Central memory CD4-positive, alpha-beta T cell (primary cell): ENCODE measurements at regions not wholly inside any gene's neighbourhood (a gene's known extent, or its start where the extent isn't known, plus 50 kb on each side); places are given as distances from the start of the nearest gene placed in this dataset.
"Not testable (repeated sequence)": the region's sequence is repeated elsewhere in the genome, so short reads cannot be mapped to it uniquely, and the experiment has no call there.

Source experiments
- DNase-seq: peaks from one replicate; pipeline ENCODE4 v3.0.0; 2022

DNA sequence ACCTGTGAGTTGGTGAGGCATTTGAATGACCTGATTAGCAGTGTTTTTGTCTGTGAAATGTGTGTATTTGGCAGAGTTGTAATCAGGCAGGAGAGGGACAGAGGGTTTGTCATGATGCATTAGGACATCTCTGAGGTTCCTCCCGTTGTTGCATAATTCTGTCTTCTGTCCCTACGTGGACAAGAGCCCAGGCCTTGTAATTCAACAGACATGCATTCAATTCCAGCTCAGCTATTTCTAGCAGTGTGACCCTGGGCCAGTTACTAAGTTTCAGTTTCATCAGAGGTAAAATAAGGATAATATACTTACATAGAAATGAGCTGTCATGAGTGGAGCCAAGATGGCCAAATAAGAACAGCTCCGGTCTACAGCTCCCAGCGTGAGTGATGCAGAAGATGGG, 208.6 kb downstream of the SLC38A4 start:
- DNase-seq: no peak

DNA sequence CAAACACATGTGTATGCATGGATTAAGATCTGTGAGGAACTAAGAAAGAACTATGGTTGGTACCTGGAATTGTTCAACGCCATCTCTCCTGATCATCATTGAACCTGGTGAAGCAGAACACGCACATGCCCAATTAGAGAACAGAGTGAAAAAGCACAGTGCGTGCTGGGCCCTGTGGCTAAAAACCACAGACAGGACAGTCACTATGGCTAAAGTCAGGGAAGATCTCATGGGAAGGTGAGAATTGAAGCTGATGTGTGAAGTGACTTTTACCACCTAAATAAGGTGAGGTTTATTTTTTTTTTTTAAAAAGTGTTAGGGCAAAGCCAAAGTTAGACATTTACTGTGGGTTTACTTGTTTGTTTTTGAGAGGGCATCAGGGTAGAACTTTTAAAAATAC, 215.0 kb downstream of the SLC38A4 start:
- DNase-seq: no peak

GRCh38 chr12:46609674-46610073, 216.1 kb downstream of the SLC38A4 start:
- DNase-seq: no peak

- DNase-seq: peak; percentile 36
Measured at GRCh38 chr12:46609273-46609623, 216.5 kb downstream of the SLC38A4 start.

- no peak for DNase-seq
Measured at GRCh38 chr12:46608431-46609272, 217.1 kb downstream of the SLC38A4 start.

DNA sequence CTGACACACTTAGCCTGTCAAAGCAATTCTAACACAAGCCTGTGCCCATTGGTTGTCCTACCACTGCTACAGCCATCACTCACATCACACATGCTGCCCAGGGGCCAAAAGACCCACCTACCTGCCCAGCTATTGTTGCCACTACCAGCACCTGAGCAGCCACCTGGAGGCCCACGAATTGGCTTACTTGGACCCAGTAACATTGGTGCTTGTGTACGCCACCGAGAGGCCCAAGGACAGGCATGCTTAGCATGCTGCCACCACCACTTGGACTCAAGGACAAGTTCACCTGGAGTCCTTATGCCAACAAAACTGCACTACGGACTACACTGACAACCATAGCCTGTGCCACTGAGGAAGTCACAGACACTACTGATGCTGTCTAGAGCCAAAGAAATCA, 221.1 kb downstream of the SLC38A4 start:
- no peak for DNase-seq

DNA sequence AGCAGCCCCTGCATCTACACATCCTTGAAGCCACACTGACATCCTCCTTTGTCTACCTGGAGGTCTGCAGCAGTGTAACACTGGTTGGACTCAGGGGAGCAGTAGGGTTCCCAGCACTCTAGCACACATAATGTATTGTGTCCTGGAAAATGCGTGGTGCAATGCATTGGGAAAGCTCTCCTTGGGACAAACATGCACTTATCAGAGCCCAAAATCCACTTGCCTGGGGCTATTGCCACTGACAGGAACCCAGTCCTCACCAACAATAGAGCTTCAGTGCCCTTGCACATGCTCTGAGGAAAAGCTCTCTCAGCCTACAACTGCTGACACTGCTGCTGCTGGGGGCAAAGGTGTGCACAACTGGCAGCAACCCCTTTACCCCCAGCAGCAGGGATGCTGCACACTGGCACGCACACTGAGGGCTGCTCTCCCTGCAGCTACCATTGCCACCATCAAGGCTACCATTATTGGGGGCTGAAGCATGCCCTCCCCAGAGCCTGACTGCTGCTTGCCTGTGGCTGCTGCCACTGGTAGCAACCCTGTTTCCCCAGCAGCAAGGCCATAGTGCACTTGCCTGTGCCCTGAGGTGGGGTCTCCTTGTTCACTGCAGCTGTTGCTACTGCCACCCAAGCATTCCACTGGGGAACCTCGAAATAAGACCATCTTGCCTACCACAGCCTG, 221.9 kb downstream of the SLC38A4 start:
- no peak for DNase-seq

DNA sequence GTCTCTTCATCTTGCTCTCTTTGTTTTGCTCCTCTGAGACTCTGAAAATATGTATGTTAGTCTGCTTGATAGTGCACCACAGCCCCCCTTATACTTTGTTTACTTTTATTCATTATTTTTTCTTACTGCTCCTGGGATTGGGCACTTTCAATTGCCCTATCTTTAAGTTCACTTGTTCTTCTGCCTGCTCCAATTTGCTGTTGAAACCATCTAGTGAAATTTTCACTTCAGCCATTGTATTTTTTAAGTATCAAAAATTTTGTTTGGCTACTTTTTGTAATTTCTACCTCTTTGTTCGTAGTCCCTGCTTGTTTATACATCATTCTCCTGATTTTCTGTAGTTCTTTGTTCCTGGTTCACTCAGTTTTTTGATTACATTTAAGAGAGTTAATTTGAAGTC, 223.3 kb downstream of the SLC38A4 start:
- DNase-seq: no peak

DNA sequence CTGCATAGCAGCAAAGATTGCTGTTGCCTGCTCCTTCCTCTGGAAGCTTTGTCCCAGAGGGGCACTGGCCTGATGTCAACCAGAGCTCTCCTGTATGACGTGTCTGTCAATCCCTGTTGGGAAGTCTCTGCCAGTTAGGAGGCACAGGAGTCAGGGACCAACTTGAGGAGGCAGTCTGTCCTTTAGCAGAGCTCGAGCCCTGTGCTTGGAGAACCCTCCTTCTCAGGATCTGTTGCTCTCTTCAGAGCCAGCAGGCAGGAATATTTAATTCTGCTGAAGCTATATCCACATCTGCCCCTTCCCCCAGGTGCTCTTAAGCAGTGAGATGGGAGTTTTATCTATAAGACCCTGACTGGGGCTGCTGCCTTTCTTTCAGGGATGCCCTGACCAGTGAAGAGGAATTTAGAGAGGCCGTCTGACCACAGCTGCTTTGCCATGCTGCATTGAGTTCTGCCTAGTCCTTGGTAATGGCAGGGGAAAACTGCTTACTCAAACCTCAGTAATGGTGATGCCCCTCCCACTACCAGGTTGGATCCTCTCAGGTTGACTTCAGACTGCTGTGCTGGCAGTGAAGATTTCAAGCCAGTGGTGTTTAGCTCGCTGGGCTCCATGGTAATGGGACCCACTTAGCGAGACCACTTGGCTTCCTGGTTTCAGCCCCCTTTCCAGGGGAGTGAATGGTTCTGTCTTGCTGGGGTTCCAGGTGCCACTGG, 218.6 kb upstream of the SLC38A2 start:
- no peak for DNase-seq

DNA sequence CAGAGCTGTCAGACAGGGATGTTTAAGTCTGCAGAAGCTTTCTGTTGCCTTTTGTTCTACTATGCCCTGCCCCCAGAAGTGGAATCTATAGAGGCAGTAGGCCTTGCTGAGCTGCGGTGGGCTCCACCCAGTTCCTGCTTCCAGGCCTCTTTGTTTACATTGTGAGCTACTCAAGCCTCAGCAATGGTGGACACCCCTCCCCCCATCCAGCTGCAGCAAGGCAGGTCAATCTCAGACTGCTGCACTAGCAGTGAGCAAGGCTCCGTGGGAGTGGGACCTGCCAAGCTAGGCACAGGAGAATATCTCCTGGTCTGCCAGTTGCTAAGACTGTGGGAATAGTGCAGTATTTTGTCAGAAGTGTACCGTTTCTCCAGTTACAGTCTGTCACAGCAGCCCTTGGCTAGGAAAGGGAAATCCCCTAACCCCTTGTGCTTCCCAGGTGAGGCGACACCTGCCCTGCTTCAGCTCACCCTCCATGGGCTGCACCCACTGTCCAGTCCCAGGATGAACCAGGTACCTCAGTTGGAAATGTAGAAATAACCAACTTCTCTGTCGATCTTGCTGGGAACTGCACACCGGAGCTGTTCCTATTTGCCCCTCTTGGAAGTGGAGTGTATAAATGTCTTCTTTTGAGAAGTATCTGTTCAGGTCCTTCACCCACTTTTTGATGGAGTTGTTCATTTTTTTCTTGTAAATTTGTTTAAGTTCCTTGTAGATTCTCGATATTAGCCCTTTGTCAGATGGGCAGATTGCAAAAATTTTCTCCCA, 213.5 kb upstream of the SLC38A2 start:
- DNase-seq: peak; percentile 57

DNA sequence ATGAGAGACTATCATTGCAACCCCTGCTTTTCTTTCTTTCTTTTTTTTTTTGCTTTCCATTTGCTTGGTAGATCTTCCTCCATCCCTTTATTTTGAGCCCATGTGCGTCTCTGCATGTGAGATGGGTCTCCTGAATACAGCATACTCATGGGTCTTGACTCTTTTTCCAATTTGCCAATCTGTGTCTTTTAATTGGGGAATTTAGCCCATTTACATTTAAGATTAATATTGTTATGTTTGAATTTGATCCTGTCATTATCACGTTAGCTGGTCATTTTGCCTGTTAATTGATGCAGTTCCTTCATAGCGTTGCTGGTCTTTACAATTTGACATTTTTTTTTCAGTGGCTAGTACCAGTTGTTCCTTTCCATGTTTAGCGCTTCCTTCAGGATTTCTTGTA, 211.5 kb upstream of the SLC38A2 start:
- not testable (repeated sequence) for DNase-seq

DNA sequence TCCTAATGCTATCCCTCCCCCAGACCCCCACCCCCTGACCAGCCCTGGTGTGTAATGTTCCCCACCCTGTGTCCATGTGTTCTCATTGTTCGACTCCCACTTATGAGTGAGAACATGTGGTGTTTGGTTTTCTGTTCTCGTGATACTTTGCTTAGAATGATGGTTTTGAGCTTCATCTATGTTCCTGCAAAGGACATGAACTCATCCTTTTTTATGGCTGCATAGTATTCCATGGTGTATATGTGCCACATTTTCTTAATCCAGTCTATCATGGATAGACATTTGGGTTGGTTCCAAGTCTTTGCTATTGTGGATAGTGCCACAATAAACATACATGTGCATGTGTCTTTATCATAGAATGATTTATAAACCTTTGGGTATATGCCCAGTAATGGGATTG, 209.4 kb upstream of the SLC38A2 start:
- not testable (repeated sequence) for DNase-seq

- DNase-seq: no peak
Measured at GRCh38 chr12:46580445-46580844, 207.9 kb upstream of the SLC38A2 start.

GRCh38 chr12:46579474-46579873, 206.9 kb upstream of the SLC38A2 start:
- no peak for DNase-seq

DNA sequence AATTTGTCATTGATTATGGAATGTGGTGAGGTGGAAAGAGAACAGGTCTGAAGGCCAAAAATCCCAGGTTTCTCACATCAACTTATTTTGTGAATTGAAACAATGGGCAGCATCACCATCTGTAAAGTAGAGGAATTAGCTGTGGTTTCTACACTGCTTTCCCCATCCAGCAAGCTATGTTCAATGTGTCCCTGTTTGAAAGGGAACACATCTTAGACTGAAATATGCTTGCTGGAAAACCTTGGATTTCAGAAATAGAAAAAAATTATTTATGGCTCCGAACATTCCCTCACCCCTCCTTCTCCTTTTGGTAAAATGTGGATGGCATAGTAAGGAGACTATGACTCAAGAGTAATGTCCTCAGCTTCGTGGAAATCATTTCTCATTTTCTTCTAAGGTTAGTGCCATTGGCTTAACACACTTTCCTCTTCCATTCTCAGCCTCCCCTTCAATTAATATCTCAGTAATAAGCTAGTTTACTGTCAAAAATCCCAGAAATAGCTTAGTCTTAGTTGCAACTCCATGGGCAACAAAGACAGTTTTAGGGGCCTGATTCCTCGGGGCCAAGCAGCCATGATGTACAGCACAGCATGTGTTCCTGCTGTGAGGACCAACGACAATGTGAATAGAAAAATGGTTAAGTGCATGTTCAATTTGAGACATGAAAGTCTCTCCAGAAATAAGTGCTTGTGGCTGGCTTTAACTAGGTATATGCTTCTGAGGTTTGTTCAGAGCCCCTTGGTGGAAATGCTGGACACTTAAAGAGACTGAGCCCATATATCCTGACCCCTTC, 205.8 kb upstream of the SLC38A2 start:
- DNase-seq: no peak

- DNase-seq: no peak
Measured at GRCh38 chr12:46577063-46577776, 204.6 kb upstream of the SLC38A2 start.

DNA sequence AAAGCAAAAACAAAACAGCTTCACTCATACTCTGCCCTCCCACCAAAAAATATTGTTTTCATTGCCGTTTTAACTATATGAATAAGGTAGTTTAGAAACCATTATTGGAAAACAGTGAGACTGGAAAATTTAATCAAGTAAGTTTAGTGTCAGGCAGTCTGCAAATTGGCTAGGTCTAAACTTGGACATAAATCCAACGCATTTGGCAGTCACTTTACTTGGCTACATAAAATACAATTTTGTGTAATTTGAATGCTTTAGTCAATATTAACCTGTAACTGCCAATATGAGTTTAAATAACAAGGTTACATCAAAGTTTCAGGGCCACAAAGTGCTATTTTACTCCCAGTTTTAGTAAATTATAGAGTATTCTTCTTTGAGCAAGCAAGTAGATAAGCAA, 202.3 kb upstream of the SLC38A2 start:
- no peak for DNase-seq

DNA sequence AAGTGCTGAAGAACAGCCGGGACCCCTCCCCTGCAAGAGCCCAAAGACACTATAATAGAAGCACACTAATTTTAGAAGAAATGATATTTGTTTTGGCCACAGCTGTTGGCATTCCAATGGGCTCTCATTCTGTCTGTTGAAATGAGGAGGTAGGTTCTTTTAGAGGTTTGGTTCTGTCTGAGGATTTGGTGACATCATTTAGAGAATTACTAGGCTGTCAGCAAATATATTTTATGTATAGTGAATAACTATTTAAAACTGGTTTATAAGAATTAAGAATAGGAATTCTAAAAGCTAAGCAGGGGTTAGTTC, 200.7 kb upstream of the SLC38A2 start:
- no peak for DNase-seq

DNA sequence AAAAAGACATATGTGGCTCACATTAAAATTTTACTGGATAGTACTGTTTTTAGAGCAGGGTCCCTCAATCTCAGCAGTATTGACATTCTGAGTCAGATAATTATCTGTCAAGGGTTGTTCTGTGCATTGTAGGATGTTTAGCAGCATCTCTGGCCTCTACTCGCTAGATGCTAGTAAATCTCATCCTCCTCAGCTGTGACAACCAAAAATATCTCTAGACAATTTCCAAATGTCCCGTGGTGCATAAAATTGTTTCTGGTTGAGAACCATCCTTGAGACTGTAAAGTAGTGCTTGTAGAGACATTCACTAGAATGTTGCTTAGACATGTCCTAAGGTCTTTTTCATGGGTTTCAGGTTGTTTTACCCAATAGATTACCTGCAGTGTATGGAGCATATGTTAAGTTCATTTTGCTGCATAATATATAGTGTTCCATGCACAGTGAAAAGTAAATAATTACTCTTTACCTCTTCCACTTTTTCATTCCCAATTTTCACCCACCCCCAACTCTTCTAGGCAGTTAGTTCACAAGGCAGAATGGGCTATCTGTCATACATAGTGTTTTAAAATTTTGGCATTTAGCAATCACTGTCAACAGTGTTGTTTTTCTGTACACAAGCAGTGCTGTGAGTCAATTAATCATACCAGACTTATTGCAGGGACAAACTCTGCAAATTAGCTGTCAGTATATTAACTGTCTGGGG, 200.2 kb upstream of the SLC38A2 start:
- DNase-seq: no peak

DNA sequence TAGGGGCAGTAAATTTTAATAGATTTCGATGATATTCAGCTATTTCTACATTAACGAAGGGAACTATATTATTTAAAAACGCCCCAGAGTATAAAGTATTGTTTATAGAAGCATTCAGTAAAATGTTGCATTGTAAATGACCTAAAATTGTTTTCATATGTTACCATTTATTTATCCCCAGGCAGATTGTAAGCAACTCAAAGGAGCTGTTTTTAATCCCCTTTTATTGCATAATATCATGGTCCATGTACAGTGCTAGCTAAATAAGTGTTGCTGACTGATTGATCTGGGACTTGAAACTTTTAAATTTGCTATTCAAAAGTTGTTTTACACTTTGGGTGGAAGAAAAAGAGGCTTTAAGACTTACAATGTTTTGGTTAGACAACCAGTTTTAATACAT, 199.0 kb upstream of the SLC38A2 start:
- no peak for DNase-seq

DNA sequence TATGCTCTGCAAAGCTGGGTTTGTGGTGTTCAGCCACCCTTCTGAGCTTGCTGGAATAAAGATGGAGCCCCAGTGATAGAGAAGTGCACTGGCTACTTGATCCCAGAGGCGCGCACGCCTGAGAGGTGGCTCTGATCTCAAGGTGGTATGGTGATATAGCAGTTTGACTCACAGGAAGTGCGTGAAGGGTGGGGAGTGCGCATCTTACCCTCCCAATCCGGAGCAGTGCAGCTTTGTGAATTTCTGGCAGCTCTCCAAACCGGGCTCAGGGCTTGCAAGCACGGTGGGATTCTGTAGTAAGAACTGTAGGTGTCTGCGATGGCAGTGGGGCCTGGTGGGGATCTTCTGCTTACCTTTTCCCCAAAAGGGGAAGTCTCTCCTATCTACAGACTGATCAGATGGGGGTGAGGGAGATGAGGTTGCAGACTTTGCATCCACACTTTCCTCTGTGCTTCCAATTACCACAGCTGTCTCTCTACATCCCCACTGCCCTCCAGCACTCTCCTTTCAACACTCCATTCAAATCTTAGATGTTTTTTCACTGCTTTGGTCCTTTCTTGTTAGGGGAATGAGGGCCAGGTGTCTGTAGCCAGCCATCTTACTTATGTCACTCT, 197.4 kb upstream of the SLC38A2 start:
- DNase-seq: no peak
